GM18508 (cell line): ENCODE measurements at regions not wholly inside any gene's neighbourhood (a gene's known extent, or its start where the extent isn't known, plus 50 kb on each side); places are given as distances from the start of the nearest gene placed in this dataset.

ENCODE experiments used
- ATAC-seq: cut with Tn5 transposase; IDR thresholded peaks from one replicate; pipeline ENCODE4 v1.9.1; 2021; ENCODE audit warnings: moderate number of reproducible peaks; ENCODE audit not compliant: insufficient read depth, unreplicated experiment

GRCh38 chr22:48850658-48851287, 976.9 kb downstream of the BRD1 start:
- no peak for ATAC-seq

DNA sequence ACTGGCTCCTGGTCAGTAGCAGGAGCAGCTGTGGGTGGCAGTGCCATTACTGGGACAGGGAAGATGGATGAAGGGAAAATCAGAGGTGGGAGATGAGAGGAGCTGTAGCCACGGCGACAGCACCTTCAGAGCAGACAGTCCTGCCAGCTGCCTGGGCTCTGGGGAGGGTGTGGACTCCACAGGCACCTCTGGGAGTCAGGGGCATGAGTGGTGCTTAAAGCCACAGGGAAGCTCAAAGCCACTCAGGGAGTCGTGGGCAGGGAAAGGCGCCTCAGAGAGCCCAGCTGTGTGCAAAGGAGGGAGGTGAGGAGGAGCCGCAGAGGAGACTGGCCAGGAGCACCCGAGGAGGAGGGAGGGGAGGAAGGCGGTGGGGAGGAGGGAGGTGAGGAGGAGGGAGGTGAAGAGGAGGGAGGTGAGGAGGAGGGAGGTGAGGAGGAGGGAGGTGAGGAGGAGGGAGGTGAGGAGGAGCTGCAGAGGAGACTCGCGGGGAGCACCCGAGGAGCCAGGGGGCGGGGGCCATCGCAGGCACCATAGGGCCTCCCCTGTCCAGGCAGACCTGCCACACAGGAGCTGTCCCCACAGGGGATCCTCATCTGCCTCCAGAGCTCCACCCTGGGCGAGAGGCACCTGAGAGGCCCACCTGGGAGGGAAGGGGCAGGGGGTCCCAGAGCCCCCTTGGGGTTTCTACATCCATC, 977.6 kb downstream of the BRD1 start:
- no peak for ATAC-seq

- ATAC-seq, result no peak
These were observed 978.3 kb downstream of the BRD1 start for GRCh38 chr22:48849219-48849912.

- ATAC-seq, result no peak
These were observed 981.5 kb downstream of the BRD1 start for GRCh38 chr22:48846200-48846599.

DNA sequence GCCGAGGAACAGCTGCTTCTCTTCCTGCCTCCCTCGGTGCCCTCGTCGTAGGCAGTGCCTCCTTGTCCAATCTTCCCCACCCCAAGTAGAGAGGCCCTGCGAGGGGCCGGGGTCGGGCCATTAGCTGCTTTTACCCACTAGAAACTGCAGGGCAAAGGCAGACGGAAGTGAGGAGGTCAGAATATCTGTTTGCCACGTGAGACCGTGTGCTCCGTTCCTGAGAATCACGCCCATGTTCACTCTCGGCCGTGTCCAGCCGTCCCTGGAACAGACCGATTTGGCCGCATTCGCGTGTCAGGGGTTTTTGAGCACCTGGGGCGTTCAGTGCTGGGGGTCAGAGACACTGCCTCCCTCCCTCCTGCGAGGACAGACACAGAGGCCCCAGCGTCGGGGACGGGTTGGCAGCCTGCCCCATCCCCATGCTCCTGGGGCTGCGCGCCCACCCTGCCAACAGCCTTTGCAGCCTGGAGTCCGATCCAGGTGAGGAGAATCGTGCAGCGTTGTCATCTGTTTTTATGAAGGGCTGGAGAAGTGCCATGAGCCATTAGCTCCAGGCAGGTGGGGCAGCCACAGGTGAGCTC, 982.2 kb downstream of the BRD1 start:
- no peak for ATAC-seq

DNA sequence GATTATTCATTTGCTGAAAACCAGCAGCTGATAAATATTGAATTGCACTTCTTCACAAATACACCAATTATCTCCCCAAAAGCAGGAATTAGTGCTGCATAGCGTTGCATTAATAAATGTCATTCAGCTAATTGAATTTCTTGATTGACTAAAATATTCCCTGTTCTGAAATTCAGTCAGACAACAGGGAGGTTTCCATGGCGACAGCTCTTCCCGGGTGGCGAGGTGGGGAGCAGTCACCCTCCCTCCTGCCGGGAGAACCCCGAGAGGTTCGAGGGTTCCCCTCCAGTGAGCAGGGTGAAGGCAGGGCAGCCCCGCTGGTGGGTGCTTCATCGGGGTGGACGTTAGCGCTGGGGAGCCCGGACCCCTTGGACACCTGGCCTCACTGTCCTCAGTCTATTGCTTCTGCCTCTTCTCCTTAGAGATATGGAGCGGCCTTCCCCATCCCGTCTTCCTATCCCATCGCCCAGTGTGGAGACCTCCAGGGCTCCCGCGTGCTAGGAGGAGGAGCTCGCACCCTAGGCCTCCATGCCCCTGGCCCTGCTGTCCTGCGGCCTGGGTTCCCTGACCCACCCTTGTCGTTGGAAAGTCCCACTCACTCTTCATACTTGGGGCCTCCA, 983.5 kb downstream of the BRD1 start:
- no peak for ATAC-seq

DNA sequence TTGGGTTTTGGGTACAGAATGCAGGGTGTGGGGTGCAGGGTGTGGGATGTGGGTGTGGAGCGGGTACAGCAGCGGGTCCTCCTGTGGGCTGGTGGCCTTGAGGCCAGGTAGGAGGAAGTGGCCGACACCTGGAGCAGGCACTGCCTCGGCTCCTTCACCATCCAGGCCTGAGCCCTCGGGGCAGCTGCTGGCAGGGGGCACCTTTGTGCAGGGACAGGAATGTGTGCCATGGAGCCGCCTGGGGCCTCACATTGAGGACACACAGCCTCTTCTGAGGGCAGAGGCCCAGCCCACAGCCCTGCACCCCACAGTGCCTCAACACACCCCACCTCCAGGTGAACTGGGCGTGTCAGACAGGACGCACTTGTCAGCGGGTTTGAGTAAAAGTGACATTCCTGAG, 984.0 kb downstream of the BRD1 start:
- no peak for ATAC-seq

DNA sequence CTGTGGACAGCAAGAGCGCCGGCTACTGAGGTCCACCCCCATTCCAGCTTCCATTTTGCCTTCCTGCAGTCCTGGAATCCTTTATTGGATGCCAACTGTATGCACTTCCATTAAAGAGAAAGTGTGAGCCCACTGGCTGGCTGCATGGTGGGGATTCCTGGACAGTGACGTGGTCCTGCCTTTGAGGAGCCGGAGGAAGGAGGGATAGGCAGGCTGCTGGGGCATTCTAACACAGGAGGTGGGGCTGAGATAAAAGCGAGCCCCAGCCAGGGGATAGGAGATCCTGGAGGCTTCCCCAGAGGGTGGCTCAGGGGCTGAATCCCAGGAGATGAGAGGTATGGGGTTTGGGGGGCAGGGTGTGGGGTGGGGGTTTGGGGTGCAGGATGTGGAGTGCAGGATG, 984.7 kb downstream of the BRD1 start:
- no peak for ATAC-seq

DNA sequence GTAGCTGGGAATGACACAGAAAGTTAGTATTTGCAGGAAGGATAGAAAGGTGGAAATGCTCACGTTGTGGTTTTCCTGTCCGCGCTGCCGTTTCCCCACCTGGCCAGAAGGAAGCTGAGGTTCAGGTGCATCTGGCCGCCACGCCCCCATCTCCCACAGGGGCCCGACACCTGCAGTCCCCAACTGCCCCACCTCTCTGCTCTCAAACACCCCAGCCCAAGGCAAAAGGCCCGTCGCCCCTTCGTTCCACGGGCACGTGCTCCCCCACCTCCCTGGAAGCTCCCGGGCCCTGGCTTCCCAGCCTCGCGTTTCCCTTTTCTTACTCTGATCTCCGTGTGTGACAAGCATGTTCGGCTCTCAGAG, 985.1 kb downstream of the BRD1 start:
- ATAC-seq, result no peak

GRCh38 chr22:48841881-48842582, 985.6 kb downstream of the BRD1 start:
- ATAC-seq, result no peak

- no peak for ATAC-seq
These were observed 987.3 kb downstream of the BRD1 start for GRCh38 chr22:48840112-48840949.

GRCh38 chr22:48838846-48839730, 988.6 kb downstream of the BRD1 start:
- no peak for ATAC-seq

- ATAC-seq, result no peak
These were observed 989.3 kb downstream of the BRD1 start for GRCh38 chr22:48838376-48838775.

DNA sequence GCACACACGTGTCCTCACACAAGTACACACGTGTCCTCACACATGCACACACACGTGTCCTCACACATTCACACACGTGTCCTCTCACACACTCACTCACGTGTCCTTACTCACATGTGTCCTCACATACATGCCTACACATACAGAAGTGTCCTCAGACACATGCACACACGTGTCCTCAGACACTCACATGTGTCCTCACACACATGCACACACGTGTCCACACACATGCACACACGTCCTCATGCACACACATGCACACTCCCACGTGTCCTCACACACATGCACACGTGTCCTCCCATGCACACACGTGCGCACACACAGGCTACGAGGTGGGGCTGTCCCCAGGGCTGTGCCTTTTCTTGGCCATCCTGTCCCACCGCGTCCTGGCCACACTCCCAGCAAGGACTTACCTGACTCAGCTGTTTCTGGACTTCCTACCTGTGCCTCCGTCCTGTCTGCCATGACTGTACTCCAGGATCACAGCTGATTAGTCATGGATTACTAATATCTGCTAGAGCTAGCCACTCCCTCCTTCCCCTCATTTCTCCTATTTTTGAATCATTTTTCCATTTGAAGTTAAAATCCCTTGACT, 990.2 kb downstream of the BRD1 start:
- no peak for ATAC-seq

DNA sequence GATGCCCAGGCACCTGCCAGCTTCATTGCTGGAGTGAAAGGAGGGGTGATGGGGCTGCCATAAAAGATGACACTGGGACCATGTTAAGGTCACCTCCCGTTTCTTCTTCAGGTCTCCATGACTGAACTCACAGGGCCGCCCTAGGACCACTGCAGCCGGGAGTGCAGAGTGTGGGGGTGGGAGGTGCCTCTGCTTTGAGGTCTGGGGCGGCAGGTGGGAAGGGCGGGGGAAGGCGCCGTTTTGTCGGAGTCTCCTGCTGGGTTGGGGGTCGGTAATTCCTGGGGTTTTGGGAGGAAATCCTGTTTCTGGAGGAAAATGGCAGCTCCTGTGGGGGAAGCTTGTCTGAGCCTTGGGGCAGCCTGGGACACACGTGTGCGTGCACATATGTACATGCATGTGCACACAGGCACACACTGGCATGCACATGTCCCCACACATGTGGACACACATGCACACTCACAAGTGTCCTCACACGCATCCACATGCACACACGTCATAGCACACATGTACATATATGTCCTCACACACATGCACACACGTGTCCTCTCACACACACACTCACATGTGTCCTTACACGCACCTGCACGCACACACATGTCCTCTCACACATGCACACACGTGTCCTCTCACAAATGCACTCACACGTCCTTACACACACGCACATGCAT, 990.9 kb downstream of the BRD1 start:
- ATAC-seq, result no peak

DNA sequence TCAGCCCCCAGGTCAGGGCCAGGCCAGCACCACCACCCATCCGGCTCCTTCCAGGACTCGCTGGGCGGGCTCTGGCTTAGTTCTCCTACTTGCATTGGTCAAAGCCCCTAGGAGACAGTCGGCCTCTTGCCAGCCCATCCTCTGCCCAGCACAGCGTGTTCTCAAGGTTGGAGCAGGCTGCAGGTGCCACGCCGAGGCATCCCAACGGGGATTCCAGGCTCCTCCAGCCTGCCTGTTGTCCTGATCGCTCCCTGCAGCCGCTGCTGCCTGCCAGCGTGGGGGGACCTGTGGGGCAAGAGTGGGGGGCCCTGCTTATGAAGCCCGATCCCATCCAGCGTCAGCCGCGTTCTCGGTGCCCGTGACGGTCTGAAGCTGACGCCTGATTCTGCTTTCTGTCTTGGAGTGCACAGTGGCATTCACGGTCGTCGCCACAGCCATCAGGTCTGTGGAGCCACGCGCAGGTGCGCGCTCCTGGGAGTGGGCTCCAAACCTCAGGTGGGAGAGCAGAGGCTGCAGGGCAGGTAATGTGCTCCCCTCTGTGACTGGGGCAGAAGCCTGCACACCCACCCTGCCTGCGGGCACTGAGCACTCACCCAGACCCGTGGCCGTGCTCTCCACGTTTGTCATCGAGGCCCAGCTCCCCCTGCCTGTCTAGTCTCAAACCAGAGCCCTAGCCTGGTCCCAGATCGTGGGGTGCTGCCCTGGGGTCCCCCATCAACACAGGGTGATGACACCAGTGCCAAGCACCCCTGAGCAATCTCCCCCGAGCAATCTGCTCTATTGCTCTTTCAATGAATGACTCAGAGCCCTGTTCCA, 991.6 kb downstream of the BRD1 start:
- no peak for ATAC-seq

- ATAC-seq, result no peak
These were observed 992.3 kb downstream of the BRD1 start for GRCh38 chr22:48835364-48835763.
